ENCODE measurements at regions not wholly inside any gene's neighbourhood (a gene's known extent, or its start where the extent isn't known, plus 50 kb on each side); places are given as distances from the start of the nearest gene placed in this dataset.

DNA sequence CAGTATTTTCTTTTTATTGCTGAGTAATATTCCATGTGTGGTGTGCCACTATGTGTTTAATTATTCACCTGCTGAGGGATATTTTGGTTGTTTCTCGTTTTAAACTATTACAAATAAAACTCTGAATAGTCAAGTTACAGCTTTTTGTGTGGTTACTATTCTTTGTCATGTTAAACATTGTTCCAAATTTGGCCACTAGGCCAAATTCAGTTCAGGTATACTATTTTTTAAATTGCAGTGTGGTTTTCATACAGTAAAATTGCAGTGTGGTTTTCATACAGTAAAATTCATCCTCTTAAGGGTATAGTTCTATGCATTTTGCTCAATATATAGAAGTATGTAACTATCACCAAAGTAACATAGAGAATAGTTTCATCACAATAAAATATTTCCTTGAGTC, 97.4 kb upstream of the FAM3C start:
- no peak for TF ChIP-seq EZH2 (IDR thresholded peaks at IDR 0.05)
- no peak for TF ChIP-seq POLR2AphosphoS5 (IDR thresholded peaks at IDR 0.05; ENCODE audit: borderline replicate concordance, low read depth, low read length)

Data from SK-N-MC (cell line).